Vagina (tissue), 2 donors: ENCODE measurements at regions not wholly inside any gene's neighbourhood (a gene's known extent, or its start where the extent isn't known, plus 50 kb on each side); places are given as distances from the start of the nearest gene placed in this dataset.

Source experiments
- POLR2A ChIP-seq, 2 donors: fragments of 450-650 bp; IDR thresholded peaks; one replicate each; pipeline ENCODE4 v1.6.1; 2017; ENCODE audit warnings: antibody characterized with exemption in 2 of 2, mild to moderate bottlenecking in 2 of 2, moderate library complexity in 2 of 2
- POLR2AphosphoS5 ChIP-seq, 2 donors: sonication (generic); formaldehyde crosslinking; IDR thresholded peaks; one replicate each; pipeline ENCODE4 v1.9.0; 2017; ENCODE audit warnings: antibody characterized with exemption in 2 of 2, mild to moderate bottlenecking in 2 of 2, low read depth in 1 of 2; ENCODE audit not compliant: insufficient read depth in 1 of 2
- TF ChIP-seq, protein P1 (sequence below), 3 experiments: fragments of 450-650 bp in 2 of 3; fragments of 200-600 bp in 1 of 3; sonication (generic) in 1 of 3; IDR thresholded peaks; one replicate each; pipeline ENCODE4 v1.5.1; 2017 to 2019; ENCODE audit warnings: antibody characterized with exemption in 3 of 3, mild to moderate bottlenecking in 2 of 3, moderate library complexity in 2 of 3

DNA sequence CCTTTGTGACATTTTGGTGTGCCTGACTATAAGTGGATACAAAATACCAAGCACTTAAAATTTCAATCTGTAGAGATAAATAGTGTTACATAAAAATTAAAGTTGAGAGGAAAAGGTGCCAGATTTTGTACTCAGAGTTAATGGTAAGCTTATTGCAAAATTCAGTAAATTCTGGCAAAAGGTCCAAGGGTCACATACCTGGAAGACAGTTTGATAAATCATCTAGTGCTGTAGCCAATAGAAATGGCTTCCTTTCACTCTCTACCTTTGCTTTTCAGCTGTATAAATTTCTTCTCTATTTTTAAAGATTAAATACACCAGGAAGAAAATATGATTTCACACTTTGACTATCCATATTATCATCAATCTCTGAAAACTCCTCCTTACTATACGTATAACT, 690.2 kb upstream of the NRSN1 start:
- TF ChIP-seq, protein P1, sequence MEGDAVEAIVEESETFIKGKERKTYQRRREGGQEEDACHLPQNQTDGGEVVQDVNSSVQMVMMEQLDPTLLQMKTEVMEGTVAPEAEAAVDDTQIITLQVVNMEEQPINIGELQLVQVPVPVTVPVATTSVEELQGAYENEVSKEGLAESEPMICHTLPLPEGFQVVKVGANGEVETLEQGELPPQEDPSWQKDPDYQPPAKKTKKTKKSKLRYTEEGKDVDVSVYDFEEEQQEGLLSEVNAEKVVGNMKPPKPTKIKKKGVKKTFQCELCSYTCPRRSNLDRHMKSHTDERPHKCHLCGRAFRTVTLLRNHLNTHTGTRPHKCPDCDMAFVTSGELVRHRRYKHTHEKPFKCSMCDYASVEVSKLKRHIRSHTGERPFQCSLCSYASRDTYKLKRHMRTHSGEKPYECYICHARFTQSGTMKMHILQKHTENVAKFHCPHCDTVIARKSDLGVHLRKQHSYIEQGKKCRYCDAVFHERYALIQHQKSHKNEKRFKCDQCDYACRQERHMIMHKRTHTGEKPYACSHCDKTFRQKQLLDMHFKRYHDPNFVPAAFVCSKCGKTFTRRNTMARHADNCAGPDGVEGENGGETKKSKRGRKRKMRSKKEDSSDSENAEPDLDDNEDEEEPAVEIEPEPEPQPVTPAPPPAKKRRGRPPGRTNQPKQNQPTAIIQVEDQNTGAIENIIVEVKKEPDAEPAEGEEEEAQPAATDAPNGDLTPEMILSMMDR (IDR thresholded peaks at IDR 0.05) = no peak
- no peak for TF ChIP-seq POLR2A (IDR thresholded peaks at IDR 0.05)
- no peak for TF ChIP-seq POLR2AphosphoS5 (IDR thresholded peaks at IDR 0.05; ENCODE audit: insufficient read depth in 1 of 2, low read depth in 1 of 2)
